Activated CD4-positive, alpha-beta T cell treated with anti-CD3 and anti-CD28 coated beads for 48 hours (primary cell): ENCODE measurements at regions not wholly inside any gene's neighbourhood (a gene's known extent, or its start where the extent isn't known, plus 50 kb on each side); places are given as distances from the start of the nearest gene placed in this dataset.

Experiments
- DNase-seq: peaks from one replicate; pipeline ENCODE4 v3.0.0-alpha.2; 2020

GRCh38 chr11:19512618-19513017, 200.0 kb upstream of the NAV2 start:
- no peak for DNase-seq

- no peak for DNase-seq
Measured at GRCh38 chr11:19511413-19512183, 201.0 kb upstream of the NAV2 start.

- DNase-seq, result no peak
Measured at GRCh38 chr11:19511066-19511412, 201.6 kb upstream of the NAV2 start.

- no peak for DNase-seq
Measured at GRCh38 chr11:19510468-19510867, 202.2 kb upstream of the NAV2 start.

- DNase-seq, result no peak
Measured at GRCh38 chr11:19509215-19509614, 203.4 kb upstream of the NAV2 start.

GRCh38 chr11:19508165-19508564, 204.5 kb upstream of the NAV2 start:
- no peak for DNase-seq

GRCh38 chr11:19506816-19507486, 205.7 kb upstream of the NAV2 start:
- no peak for DNase-seq

GRCh38 chr11:19502691-19503253, 209.9 kb upstream of the NAV2 start:
- DNase-seq, result no peak

- no peak for DNase-seq
Measured at GRCh38 chr11:19501631-19502030, 211.0 kb upstream of the NAV2 start.

GRCh38 chr11:19499999-19500398, 212.6 kb upstream of the NAV2 start:
- DNase-seq, result no peak

GRCh38 chr11:19499026-19499669, 213.5 kb upstream of the NAV2 start:
- DNase-seq, result no peak

- no peak for DNase-seq
Measured at GRCh38 chr11:19493446-19494213, 219.0 kb upstream of the NAV2 start.

- DNase-seq, result no peak
Measured at GRCh38 chr11:19482319-19483100, 230.1 kb upstream of the NAV2 start.

- no peak for DNase-seq
Measured at GRCh38 chr11:19480540-19480939, 232.1 kb upstream of the NAV2 start.

- no peak for DNase-seq
Measured at GRCh38 chr11:19478891-19479290, 233.7 kb upstream of the NAV2 start.

- DNase-seq, result no peak
Measured at GRCh38 chr11:19474954-19475721, 234.4 kb upstream of the E2F8 start.

- DNase-seq, result no peak
Measured at GRCh38 chr11:19474211-19474610, 233.5 kb upstream of the E2F8 start.

- no peak for DNase-seq
Measured at GRCh38 chr11:19472679-19473078, 231.9 kb upstream of the E2F8 start.

GRCh38 chr11:19467904-19468303, 227.2 kb upstream of the E2F8 start:
- DNase-seq, result no peak

GRCh38 chr11:19466314-19466713, 225.6 kb upstream of the E2F8 start:
- no peak for DNase-seq

GRCh38 chr11:19463976-19464375, 223.2 kb upstream of the E2F8 start:
- DNase-seq, result no peak
